ENCODE measurements at regions not wholly inside any gene's neighbourhood (a gene's known extent, or its start where the extent isn't known, plus 50 kb on each side); places are given as distances from the start of the nearest gene placed in this dataset.

DNA sequence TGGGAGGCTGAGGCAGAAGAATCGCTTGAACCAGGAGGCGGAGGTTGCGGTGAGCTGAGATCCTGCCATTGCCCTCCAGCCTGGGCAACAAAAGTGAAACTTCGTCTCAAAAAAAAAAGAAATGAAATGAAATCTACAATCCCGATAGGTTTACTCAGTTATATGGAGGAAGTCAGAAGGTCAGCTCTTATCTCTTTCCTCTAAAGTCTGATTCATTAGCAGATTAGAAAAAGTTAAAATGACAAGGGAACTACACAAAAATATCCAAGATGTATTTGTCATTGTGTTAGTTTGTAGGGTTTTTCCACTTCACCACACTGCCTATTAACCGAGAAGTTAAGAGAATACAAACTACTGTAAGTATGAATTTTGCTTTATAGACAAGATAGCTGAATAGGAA, 420.6 kb downstream of the SHQ1 start:
- TF ChIP-seq POLR2A (IDR thresholded peaks at IDR 0.05) (no peak), CTCF (IDR thresholded peaks at IDR 0.05) (no peak)
- Histone ChIP-seq H3K27me3 (no peaks in the 10 kb centered on the region), H3K36me3 (no peaks in the 10 kb centered on the region), H3K27ac (no peak overlapping the region), H3K4me1 (no peaks in the 10 kb centered on the region), H3K4me3 (no peak overlapping the region), H3K9me3 (no peaks in the 10 kb centered on the region)
- intact Hi-C loops (cut with DNase I; ENCODE audit: low total_unique reads), result no loop called here
- DNase-seq, result no peak

DNA sequence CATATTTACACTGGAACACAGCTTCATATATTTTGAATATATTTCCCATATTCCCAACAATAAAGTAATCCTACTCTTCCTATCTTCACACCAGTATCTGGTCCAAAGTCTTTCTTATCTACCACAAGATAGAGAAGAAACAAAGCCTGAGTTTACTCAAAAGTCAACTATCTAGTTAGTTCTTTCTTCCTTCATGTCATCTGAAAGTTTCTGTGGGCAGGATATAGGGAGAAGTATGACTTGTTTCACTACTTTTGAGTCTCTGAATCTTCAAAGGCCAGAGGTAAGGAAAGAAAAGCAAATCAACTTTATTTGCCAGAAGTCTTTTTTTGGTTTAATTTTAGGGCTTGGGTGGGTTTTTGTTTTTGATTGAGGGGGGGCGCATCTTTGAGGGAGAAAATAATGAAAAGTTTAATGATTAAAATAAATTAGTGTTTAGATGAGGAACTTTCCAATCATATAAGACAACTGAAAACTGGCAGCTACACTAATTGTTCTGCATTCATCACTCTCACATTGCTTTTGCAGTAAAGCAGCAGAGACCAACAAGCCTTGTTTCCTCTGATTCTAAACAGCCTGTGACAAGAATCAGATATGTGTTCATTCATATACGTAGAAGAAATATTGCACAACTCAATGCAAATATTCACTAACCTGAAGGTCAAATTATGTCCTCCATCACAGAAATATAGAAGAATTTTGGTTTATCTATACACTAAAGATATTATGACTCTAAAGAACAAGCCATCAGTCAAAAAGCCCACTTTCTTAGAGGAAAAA, 421.4 kb downstream of the SHQ1 start:
- Histone ChIP-seq H3K4me3 (no peak overlapping the region), H3K4me1 (no peaks in the 10 kb centered on the region), H3K9me3 (no peaks in the 10 kb centered on the region), H3K36me3 (no peaks in the 10 kb centered on the region), H3K27me3 (no peaks in the 10 kb centered on the region), H3K27ac (no peak overlapping the region)
- TF ChIP-seq CTCF (IDR thresholded peaks at IDR 0.05) (no peak), POLR2A (IDR thresholded peaks at IDR 0.05) (no peak)
- intact Hi-C loops (cut with DNase I; ENCODE audit: low total_unique reads), result no loop called here
- DNase-seq, result no peak

DNA sequence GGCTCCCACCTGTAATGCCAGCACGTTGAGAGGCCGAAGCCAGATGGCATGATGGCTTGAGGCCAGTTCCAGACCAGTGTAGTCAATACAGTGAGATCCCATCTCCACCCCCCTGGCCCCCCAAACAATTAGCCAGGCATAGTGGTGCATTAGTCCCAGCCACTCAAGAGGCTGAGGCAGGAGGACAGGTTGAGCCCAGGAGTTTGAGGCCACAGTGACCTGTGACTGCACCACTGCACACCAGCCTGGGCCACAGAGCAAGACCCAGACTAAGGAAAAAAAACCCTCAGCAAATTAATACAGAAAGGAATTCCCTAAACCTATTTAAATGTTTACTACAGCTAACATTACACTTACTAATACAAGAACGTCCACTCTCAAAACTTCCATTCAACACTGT, 424.6 kb downstream of the SHQ1 start:
- Histone ChIP-seq H3K27me3 (no peaks in the 10 kb centered on the region), H3K36me3 (no peaks in the 10 kb centered on the region), H3K4me3 (no peak overlapping the region), H3K4me1 (no peaks in the 10 kb centered on the region), H3K27ac (no peak overlapping the region), H3K9me3 (no peaks in the 10 kb centered on the region)
- intact Hi-C loops (cut with DNase I; ENCODE audit: low total_unique reads), result no loop called here
- no peak for DNase-seq
- TF ChIP-seq POLR2A (IDR thresholded peaks at IDR 0.05) (no peak), CTCF (IDR thresholded peaks at IDR 0.05) (no peak)

DNA sequence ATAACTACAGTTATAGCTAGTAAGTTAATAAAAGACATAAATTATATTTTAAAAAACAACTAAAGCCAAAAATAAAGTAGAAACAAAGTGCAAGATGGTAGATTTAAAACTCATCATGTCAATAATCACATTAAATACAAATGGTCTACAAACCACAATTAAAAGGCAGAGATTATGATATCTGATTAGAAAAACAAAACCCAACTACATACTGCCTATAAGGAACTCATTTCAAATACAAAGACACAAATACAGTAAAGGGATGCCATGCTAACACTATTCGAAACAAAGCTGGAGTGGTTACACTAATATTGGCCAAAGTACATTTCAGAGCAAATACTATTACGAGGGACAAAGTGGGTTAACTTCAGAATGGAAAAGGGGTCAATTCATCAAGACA, 426.5 kb downstream of the SHQ1 start:
- Histone ChIP-seq H3K4me1 (no peaks in the 10 kb centered on the region), H3K9me3 (no peaks in the 10 kb centered on the region), H3K36me3 (no peaks in the 10 kb centered on the region), H3K27me3 (no peaks in the 10 kb centered on the region), H3K4me3 (no peak overlapping the region), H3K27ac (no peak overlapping the region)
- intact Hi-C loops (cut with DNase I; ENCODE audit: low total_unique reads), result no loop called here
- no peak for DNase-seq
- TF ChIP-seq POLR2A (IDR thresholded peaks at IDR 0.05) (no peak), CTCF (IDR thresholded peaks at IDR 0.05) (no peak)

GRCh38 chr3:72421126-72421525, 427.1 kb downstream of the SHQ1 start:
- intact Hi-C loops (cut with DNase I; ENCODE audit: low total_unique reads), result no loop called here
- Histone ChIP-seq H3K4me3 (no peak overlapping the region), H3K4me1 (no peaks in the 10 kb centered on the region), H3K9me3 (no peaks in the 10 kb centered on the region), H3K27me3 (no peaks in the 10 kb centered on the region), H3K27ac (no peak overlapping the region), H3K36me3 (no peaks in the 10 kb centered on the region)
- TF ChIP-seq POLR2A (IDR thresholded peaks at IDR 0.05) (no peak), CTCF (IDR thresholded peaks at IDR 0.05) (no peak)
- DNase-seq, result no peak
